CD14-positive monocyte (primary cell): ENCODE measurements at regions not wholly inside any gene's neighbourhood (a gene's known extent, or its start where the extent isn't known, plus 50 kb on each side); places are given as distances from the start of the nearest gene placed in this dataset.

Source experiments
- DNase-seq, 3 donors: peaks; one replicate each; pipeline ENCODE4 v3.0.0-alpha.2; 2011 to 2022
- H2AFZ ChIP-seq: 2 replicates; pipeline ENCODE4 v1.6.0; 2012; ENCODE audit warnings: mild to moderate bottlenecking, low read depth, low read length, inconsistent platforms; ENCODE audit not compliant: insufficient read depth, poor library complexity, severe bottlenecking
- H3K27ac ChIP-seq, 2 donors: 1 replicate in 1 of 2; 2 replicates in 1 of 2; pipeline ENCODE4 v1.5.1; 2012 to 2013; ENCODE audit warnings: low read length in 2 of 2, control low read depth in 1 of 2, inconsistent platforms in 1 of 2, low read depth in 1 of 2, mild to moderate bottlenecking in 1 of 2
- H3K27me3 ChIP-seq, 2 donors: one replicate each; pipeline versions ENCODE4 v1.6.0 to v1.6.1; 2011 to 2013; ENCODE audit warnings: low read length in 2 of 2; ENCODE audit not compliant: control insufficient read depth in 2 of 2, insufficient read depth in 2 of 2
- H3K36me3 ChIP-seq, 2 donors: replicated peaks in 1 of 2; 1 replicate in 1 of 2; 2 replicates in 1 of 2; pipeline versions ENCODE4 v1.5.1 to v1.6.1; 2012 to 2013; ENCODE audit warnings: low read length in 2 of 2, control low read depth in 1 of 2, inconsistent platforms in 1 of 2, mild to moderate bottlenecking in 1 of 2; ENCODE audit not compliant: insufficient read depth in 2 of 2, control insufficient read depth in 1 of 2
- H3K4me1 ChIP-seq, 2 donors: 1 replicate in 1 of 2; 2 replicates in 1 of 2; pipeline versions ENCODE4 v1.5.1 to v1.6.1; 2012 to 2013; ENCODE audit warnings: low read length in 2 of 2, control low read depth in 1 of 2, inconsistent platforms in 1 of 2, mild to moderate bottlenecking in 1 of 2, moderate library complexity in 1 of 2; ENCODE audit not compliant: insufficient read depth in 2 of 2, control insufficient read depth in 1 of 2
- H3K4me2 ChIP-seq: replicated peaks from 2 replicates; pipeline ENCODE3; 2012; ENCODE audit warnings: low read length, moderate library complexity, mild to moderate bottlenecking; ENCODE audit not compliant: poor library complexity, severe bottlenecking; ENCODE audit errors: extremely low read depth
- H3K4me3 ChIP-seq, 3 experiments: fragments of 200-600 bp in 1 of 3; sonication (generic) in 1 of 3; replicated peaks in 1 of 3; 1 replicate in 2 of 3; 2 replicates in 1 of 3; pipeline ENCODE4 v1.5.1; 2011 to 2013; ENCODE audit warnings: low read length in 3 of 3, mild to moderate bottlenecking in 3 of 3, control low read depth in 2 of 3, low read depth in 2 of 3, inconsistent platforms in 1 of 3, moderate library complexity in 1 of 3
- H3K79me2 ChIP-seq: 2 replicates; pipeline ENCODE4 v1.6.0; 2012; ENCODE audit warnings: mild to moderate bottlenecking, control low read depth, inconsistent platforms, low read length, moderate library complexity; ENCODE audit not compliant: insufficient read depth
- H3K9ac ChIP-seq: 2 replicates; pipeline ENCODE4 v1.6.0; 2017; ENCODE audit warnings: low read length, mild to moderate bottlenecking; ENCODE audit not compliant: insufficient read depth, poor library complexity, severe bottlenecking
- H3K9me3 ChIP-seq, 2 donors: replicated peaks in 1 of 2; 1 replicate in 1 of 2; 2 replicates in 1 of 2; pipeline versions ENCODE4 v1.5.1 to v1.6.1; 2012 to 2013; ENCODE audit warnings: low read length in 2 of 2, control low read depth in 1 of 2; ENCODE audit not compliant: control insufficient read depth in 1 of 2, insufficient read depth in 1 of 2
- H4K20me1 ChIP-seq: 2 replicates; pipeline ENCODE4 v1.6.0; 2012; ENCODE audit warnings: mild to moderate bottlenecking, low read length, control low read depth, moderate library complexity; ENCODE audit not compliant: insufficient read depth
- H3K27ac Mint-ChIP-seq, 7 donors: one replicate each; pipeline ENCODE4 v1.8.0; 2020; ENCODE audit warnings: mild to moderate bottlenecking in 7 of 7, mixed read lengths in 7 of 7, moderate library complexity in 6 of 7, inconsistent platforms in 2 of 7
- H3K27me3 Mint-ChIP-seq, 3 donors: one replicate each; pipeline ENCODE4 v1.8.0; 2021 to 2022; ENCODE audit warnings: low read depth in 3 of 3, mild to moderate bottlenecking in 3 of 3, mixed read lengths in 3 of 3, moderate library complexity in 3 of 3, inconsistent platforms in 1 of 3
- H3K36me3 Mint-ChIP-seq, 2 donors: one replicate each; pipeline ENCODE4 v1.8.0; 2020; ENCODE audit warnings: mixed read lengths in 2 of 2, inconsistent platforms in 1 of 2, mild to moderate bottlenecking in 1 of 2
- H3K4me1 Mint-ChIP-seq: one replicate; pipeline ENCODE4 v1.8.0; 2020; ENCODE audit warnings: mild to moderate bottlenecking, mixed read lengths
- H3K4me3 Mint-ChIP-seq, 2 donors: one replicate each; pipeline ENCODE4 v1.8.0; 2020; ENCODE audit warnings: mild to moderate bottlenecking in 2 of 2, mixed read lengths in 2 of 2, moderate library complexity in 1 of 2
- H3K9me3 Mint-ChIP-seq, 7 donors: one replicate each; pipeline ENCODE4 v1.8.0; 2020 to 2022; ENCODE audit warnings: mixed read lengths in 7 of 7, mild to moderate bottlenecking in 6 of 7, moderate library complexity in 6 of 7, inconsistent platforms in 2 of 7
- CTCF ChIP-seq: fragments of 200-600 bp; IDR thresholded peaks from one replicate; pipeline ENCODE4 v1.8.0; 2022; ENCODE audit warnings: antibody characterized with exemption, mild to moderate bottlenecking
- WGBS: methylation state at CpG from one replicate; pipeline ENCODE4 v1.1.5; 2013; ENCODE audit warnings: missing lambda C conversion rate; ENCODE audit not compliant: insufficient coverage; 5-methylcytosine and 5-hydroxymethylcytosine counted together
- intact Hi-C, 2 donors: fragments of 100-400 bp; cut with micrococcal nuclease; formaldehyde crosslinking; loops; one replicate each; pipeline versions ENCODE4 v1.15.0 to v1.15.1; 2023

- intact Hi-C loops, result no loop called here
Measured at GRCh38 chr5:33260098-33260497, 180.7 kb upstream of the TARS1 start.

GRCh38 chr5:33261305-33261704 lies 179.5 kb upstream of the TARS1 start:
- Histone ChIP-seq H3K9me3 (no peaks in the 10 kb centered on the region), H3K27ac (no peak overlapping the region), H2AFZ (no peak overlapping the region), H3K79me2 (no peaks in the 10 kb centered on the region), H3K27me3 (no peaks in the 10 kb centered on the region), H3K4me3 (no peak overlapping the region), H3K36me3 (no peaks in the 10 kb centered on the region), H4K20me1 (no peaks in the 10 kb centered on the region), H3K4me2 (no peak overlapping the region), H3K9ac (no peak overlapping the region), H3K4me1 (no peaks in the 10 kb centered on the region)
- Mint-ChIP-seq H3K27ac (no peak overlapping the region), H3K4me1 (no peaks in the 10 kb centered on the region), H3K4me3 (no peak overlapping the region), H3K9me3 (peaks cover 0 to 12% (median 4%) of the 10 kb centered on the region in 7 donors), H3K36me3 (no peaks in the 10 kb centered on the region), H3K27me3 (peaks cover 0 to 1% (median 0%) of the 10 kb centered on the region in 3 donors)
- TF ChIP-seq CTCF, result no peak
- no CpG with 5 or more reads among the region's 2 CpGs for WGBS
- intact Hi-C loops, result no loop called here
- no peak for DNase-seq

More at GRCh38 chr5:33260098-33260497, 180.7 kb upstream of the TARS1 start:
- Mint-ChIP-seq H3K27me3 (peaks cover 0 to 1% (median 0%) of the 10 kb centered on the region in 3 donors), H3K4me1 (no peaks in the 10 kb centered on the region), H3K4me3 (no peak overlapping the region), H3K27ac (no peak overlapping the region), H3K36me3 (no peaks in the 10 kb centered on the region), H3K9me3 (peaks cover 0 to 12% (median 4%) of the 10 kb centered on the region in 7 donors)
- Histone ChIP-seq H4K20me1 (no peaks in the 10 kb centered on the region), H3K4me1 (no peaks in the 10 kb centered on the region), H3K4me2 (no peak overlapping the region), H3K36me3 (no peaks in the 10 kb centered on the region), H2AFZ (no peak overlapping the region), H3K27ac (no peak overlapping the region), H3K9me3 (no peaks in the 10 kb centered on the region), H3K9ac (no peak overlapping the region), H3K27me3 (no peaks in the 10 kb centered on the region), H3K79me2 (no peaks in the 10 kb centered on the region), H3K4me3 (no peak overlapping the region)
- WGBS, result no CpG with 5 or more reads among the region's 2 CpGs
- no peak for TF ChIP-seq CTCF
- no peak for DNase-seq
